GM13976 (cell line): ENCODE measurements at regions not wholly inside any gene's neighbourhood (a gene's known extent, or its start where the extent isn't known, plus 50 kb on each side); places are given as distances from the start of the nearest gene placed in this dataset.
"Not testable (repeated sequence)": the region's sequence is repeated elsewhere in the genome, so short reads cannot be mapped to it uniquely, and the experiment has no call there.

Source experiments
- DNase-seq: peaks from one replicate; pipeline ENCODE4 v3.0.0; 2012; ENCODE audit warnings: low spot score
- CTCF ChIP-seq: IDR thresholded peaks from 2 replicates; pipeline ENCODE4 v1.5.1; 2012; ENCODE audit warnings: borderline replicate concordance, mild to moderate bottlenecking; ENCODE audit not compliant: insufficient read depth; ENCODE audit errors: extremely low read depth, missing control alignments, control extremely low read depth
- in situ Hi-C: fragments of 300-500 bp; cut with MboI; formaldehyde crosslinking; loops from one replicate; pipeline ENCODE4 v1.12.0; 2022; ENCODE audit warnings: low sequenced_read_pairs, mixed read lengths, inconsistent platforms; ENCODE audit not compliant: unreplicated experiment

GRCh38 chr5:98328015-98328414, 445.4 kb upstream of the RGMB start:
- in situ Hi-C loops: no loop called here
- TF ChIP-seq CTCF: no peak
- DNase-seq: no peak

GRCh38 chr5:98330871-98331270, 442.6 kb upstream of the RGMB start:
- DNase-seq: no peak

GRCh38 chr5:98333921-98334320, 439.5 kb upstream of the RGMB start:
- in situ Hi-C loops: no loop called here
- TF ChIP-seq CTCF: no peak

More at GRCh38 chr5:98330871-98331270, 442.6 kb upstream of the RGMB start:
- in situ Hi-C loops: no loop called here
- no peak for TF ChIP-seq CTCF

GRCh38 chr5:98334946-98335345, 438.5 kb upstream of the RGMB start:
- in situ Hi-C loops: no loop called here
- no peak for TF ChIP-seq CTCF
- no peak for DNase-seq

More at GRCh38 chr5:98333921-98334320, 439.5 kb upstream of the RGMB start:
- no peak for DNase-seq

GRCh38 chr5:98339141-98339848, 434.2 kb upstream of the RGMB start:
- in situ Hi-C loops: no loop called here
- no peak for TF ChIP-seq CTCF

GRCh38 chr5:98341038-98342032, 432.1 kb upstream of the RGMB start:
- DNase-seq: no peak
- TF ChIP-seq CTCF: no peak
- in situ Hi-C loops: no loop called here

More at GRCh38 chr5:98339141-98339848, 434.2 kb upstream of the RGMB start:
- no peak for DNase-seq

GRCh38 chr5:98342958-98343660, 430.4 kb upstream of the RGMB start:
- in situ Hi-C loops, DNase-seq: not testable (repeated sequence)
